ENCODE measurements at regions not wholly inside any gene's neighbourhood (a gene's known extent, or its start where the extent isn't known, plus 50 kb on each side); places are given as distances from the start of the nearest gene placed in this dataset.

- no peaks in the 10 kb centered on the region for H3K9me3 Mint-ChIP-seq (ENCODE audit: unreplicated experiment)
- no peak for DNase-seq (ENCODE audit: low spot score)
- TF ChIP-seq CTCF (IDR thresholded peaks at IDR 0.05; ENCODE audit: unreplicated experiment), result no peak
- H3K36me3 Mint-ChIP-seq (ENCODE audit: low read depth, unreplicated experiment), result no peaks in the 10 kb centered on the region
- H3K4me1 Mint-ChIP-seq (ENCODE audit: unreplicated experiment), result peaks cover 55% of the 10 kb centered on the region
- H3K27ac Mint-ChIP-seq (ENCODE audit: unreplicated experiment), result no peak overlapping the region
- no peak overlapping the region for H3K4me3 Mint-ChIP-seq (ENCODE audit: unreplicated experiment)
- peaks cover 9% of the 10 kb centered on the region for H3K27me3 Mint-ChIP-seq (ENCODE audit: unreplicated experiment)
Observed at GRCh38 chr3:193980326-193980725, 155.6 kb upstream of the HES1 start.

GRCh38 chr3:193980905-193981304, 155.0 kb upstream of the HES1 start:
- H3K27ac Mint-ChIP-seq (ENCODE audit: unreplicated experiment), result no peak overlapping the region
- H3K4me1 Mint-ChIP-seq (ENCODE audit: unreplicated experiment), result peaks cover 50% of the 10 kb centered on the region
- no peak overlapping the region for H3K4me3 Mint-ChIP-seq (ENCODE audit: unreplicated experiment)
- no peak for TF ChIP-seq CTCF (IDR thresholded peaks at IDR 0.05; ENCODE audit: unreplicated experiment)
- H3K9me3 Mint-ChIP-seq (ENCODE audit: unreplicated experiment), result no peaks in the 10 kb centered on the region
- H3K27me3 Mint-ChIP-seq (ENCODE audit: unreplicated experiment), result peaks cover 7% of the 10 kb centered on the region
- peaks cover under 1% of the 10 kb centered on the region for H3K36me3 Mint-ChIP-seq (ENCODE audit: low read depth, unreplicated experiment)
- no peak for DNase-seq (ENCODE audit: low spot score)

- Mint-ChIP-seq H3K27ac (ENCODE audit: unreplicated experiment) (no peak overlapping the region), H3K4me3 (ENCODE audit: unreplicated experiment) (no peak overlapping the region), H3K9me3 (ENCODE audit: unreplicated experiment) (no peaks in the 10 kb centered on the region), H3K4me1 (ENCODE audit: unreplicated experiment) (peaks cover 50% of the 10 kb centered on the region), H3K27me3 (ENCODE audit: unreplicated experiment) (peaks cover 10% of the 10 kb centered on the region), H3K36me3 (ENCODE audit: low read depth, unreplicated experiment) (peaks cover 3% of the 10 kb centered on the region)
- TF ChIP-seq CTCF (IDR thresholded peaks at IDR 0.05; ENCODE audit: unreplicated experiment), result no peak
- DNase-seq (ENCODE audit: low spot score), result no peak
Observed at GRCh38 chr3:193981504-193981903, 154.4 kb upstream of the HES1 start.

GRCh38 chr3:193982258-193982659, 153.7 kb upstream of the HES1 start:
- Mint-ChIP-seq H3K4me3 (ENCODE audit: unreplicated experiment) (no peak overlapping the region), H3K27ac (ENCODE audit: unreplicated experiment) (no peak overlapping the region), H3K4me1 (ENCODE audit: unreplicated experiment) (peaks cover 55% of the 10 kb centered on the region), H3K9me3 (ENCODE audit: unreplicated experiment) (no peaks in the 10 kb centered on the region), H3K27me3 (ENCODE audit: unreplicated experiment) (peaks cover 10% of the 10 kb centered on the region), H3K36me3 (ENCODE audit: low read depth, unreplicated experiment) (peaks cover 3% of the 10 kb centered on the region)
- no peak for DNase-seq (ENCODE audit: low spot score)
- no peak for TF ChIP-seq CTCF (IDR thresholded peaks at IDR 0.05; ENCODE audit: unreplicated experiment)

GRCh38 chr3:193983846-193984818, 151.8 kb upstream of the HES1 start:
- no peaks in the 10 kb centered on the region for H3K9me3 Mint-ChIP-seq (ENCODE audit: unreplicated experiment)
- no peak for TF ChIP-seq CTCF (IDR thresholded peaks at IDR 0.05; ENCODE audit: unreplicated experiment)
- H3K27me3 Mint-ChIP-seq (ENCODE audit: unreplicated experiment), result peaks cover 6% of the 10 kb centered on the region
- peaks cover 3% of the 10 kb centered on the region for H3K36me3 Mint-ChIP-seq (ENCODE audit: low read depth, unreplicated experiment)
- H3K27ac Mint-ChIP-seq (ENCODE audit: unreplicated experiment), result no peak overlapping the region
- peaks cover 59% of the 10 kb centered on the region for H3K4me1 Mint-ChIP-seq (ENCODE audit: unreplicated experiment)
- H3K4me3 Mint-ChIP-seq (ENCODE audit: unreplicated experiment), result no peak overlapping the region
- DNase-seq (ENCODE audit: low spot score), result no peak

Measured in endothelial cell (in vitro differentiated cells).